Activated CD4-positive, alpha-beta T cell treated with anti-CD3 and anti-CD28 coated beads, Interleukin-2, amount 50 U/mL, for 24 hours (primary cell): ENCODE measurements at regions not wholly inside any gene's neighbourhood (a gene's known extent, or its start where the extent isn't known, plus 50 kb on each side); places are given as distances from the start of the nearest gene placed in this dataset.

ENCODE experiments used
- DNase-seq, 2 donors: peaks; one replicate each; pipeline ENCODE4 v3.0.0-alpha.2; 2020; ENCODE audit warnings: low read depth in 1 of 2, low spot score in 1 of 2

GRCh38 chr2:145994910-145995309 lies 1475.0 kb upstream of the ZEB2 start:
- no peak for DNase-seq

GRCh38 chr2:145992572-145992971 lies 1472.7 kb upstream of the ZEB2 start:
- DNase-seq = no peak

GRCh38 chr2:145987793-145988192 lies 1467.9 kb upstream of the ZEB2 start:
- DNase-seq = no peak

GRCh38 chr2:145985517-145985916 lies 1465.6 kb upstream of the ZEB2 start:
- no peak for DNase-seq

- no peak for DNase-seq
These were observed 1464.7 kb upstream of the ZEB2 start for GRCh38 chr2:145984580-145984979.

GRCh38 chr2:145980318-145980717 lies 1460.4 kb upstream of the ZEB2 start:
- no peak for DNase-seq

- no peak for DNase-seq
These were observed 1455.5 kb upstream of the ZEB2 start for GRCh38 chr2:145975406-145975805.

GRCh38 chr2:145961846-145962245 lies 1441.9 kb upstream of the ZEB2 start:
- DNase-seq = no peak

- no peak for DNase-seq
These were observed 1440.7 kb upstream of the ZEB2 start for GRCh38 chr2:145960479-145961163.

GRCh38 chr2:145958611-145959010 lies 1438.7 kb upstream of the ZEB2 start:
- no peak for DNase-seq

GRCh38 chr2:145957929-145958328 lies 1438.0 kb upstream of the ZEB2 start:
- DNase-seq = no peak

GRCh38 chr2:145939949-145940348 lies 1420.0 kb upstream of the ZEB2 start:
- no peak for DNase-seq

- no peak for DNase-seq
These were observed 1415.1 kb upstream of the ZEB2 start for GRCh38 chr2:145935016-145935415.

GRCh38 chr2:145931781-145932395 lies 1412.0 kb upstream of the ZEB2 start:
- no peak for DNase-seq

GRCh38 chr2:145930318-145930717 lies 1410.4 kb upstream of the ZEB2 start:
- DNase-seq = no peak

GRCh38 chr2:145927131-145927950 lies 1407.4 kb upstream of the ZEB2 start:
- DNase-seq = no peak

- no peak for DNase-seq
These were observed 1405.7 kb upstream of the ZEB2 start for GRCh38 chr2:145925591-145925990.

- no peak for DNase-seq
These were observed 1399.6 kb upstream of the ZEB2 start for GRCh38 chr2:145919477-145919876.

GRCh38 chr2:145918951-145919350 lies 1399.0 kb upstream of the ZEB2 start:
- no peak for DNase-seq

- no peak for DNase-seq
These were observed 1396.9 kb upstream of the ZEB2 start for GRCh38 chr2:145916799-145917198.

GRCh38 chr2:145914716-145915115 lies 1394.8 kb upstream of the ZEB2 start:
- no peak for DNase-seq

GRCh38 chr2:145910416-145910815 lies 1390.5 kb upstream of the ZEB2 start:
- DNase-seq = no peak
